ENCODE measurements at regions not wholly inside any gene's neighbourhood (a gene's known extent, or its start where the extent isn't known, plus 50 kb on each side); places are given as distances from the start of the nearest gene placed in this dataset.
"Not testable (repeated sequence)": the region's sequence is repeated elsewhere in the genome, so short reads cannot be mapped to it uniquely, and the experiment has no call there.

DNA sequence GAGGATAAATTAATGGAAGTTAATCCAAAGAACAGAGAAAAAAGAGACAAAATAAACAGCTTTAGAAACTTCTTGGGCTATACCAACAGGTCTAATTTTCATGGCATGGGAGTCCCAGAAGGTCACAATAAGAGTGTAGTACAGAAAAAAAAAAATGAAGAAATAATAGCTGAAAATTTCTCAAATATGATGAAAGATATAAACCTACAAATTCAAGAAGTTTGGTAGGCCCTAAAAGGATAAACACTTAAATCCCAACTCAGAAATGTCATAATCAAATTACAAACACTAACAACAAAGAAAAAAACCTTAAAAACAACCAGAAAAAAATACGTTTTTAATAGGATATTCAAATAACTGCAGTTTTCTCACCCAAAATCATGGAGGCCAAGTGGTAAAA, 229.3 kb upstream of the ZEB2 start:
- DNase-seq (ENCODE audit: low read depth) = no peak

DNA sequence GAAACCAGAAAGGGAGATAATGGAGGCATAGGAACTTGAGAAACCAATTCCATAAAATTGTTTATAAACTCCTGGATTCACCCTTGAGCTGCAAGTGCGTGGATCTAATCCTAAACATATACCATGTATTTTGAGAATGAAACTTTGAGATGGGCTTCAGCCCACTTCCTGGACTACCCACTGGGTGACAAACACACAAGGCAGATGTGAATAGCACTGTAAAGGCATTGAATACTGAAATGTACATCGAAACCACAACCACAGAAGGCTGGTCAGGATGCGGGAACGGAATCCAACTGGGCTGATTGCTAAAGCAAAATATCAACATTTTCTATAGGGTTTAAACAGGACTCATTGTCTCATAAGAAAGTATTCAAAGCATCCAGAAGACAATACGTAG, 228.5 kb upstream of the ZEB2 start:
- DNase-seq (ENCODE audit: low read depth) = no peak

DNA sequence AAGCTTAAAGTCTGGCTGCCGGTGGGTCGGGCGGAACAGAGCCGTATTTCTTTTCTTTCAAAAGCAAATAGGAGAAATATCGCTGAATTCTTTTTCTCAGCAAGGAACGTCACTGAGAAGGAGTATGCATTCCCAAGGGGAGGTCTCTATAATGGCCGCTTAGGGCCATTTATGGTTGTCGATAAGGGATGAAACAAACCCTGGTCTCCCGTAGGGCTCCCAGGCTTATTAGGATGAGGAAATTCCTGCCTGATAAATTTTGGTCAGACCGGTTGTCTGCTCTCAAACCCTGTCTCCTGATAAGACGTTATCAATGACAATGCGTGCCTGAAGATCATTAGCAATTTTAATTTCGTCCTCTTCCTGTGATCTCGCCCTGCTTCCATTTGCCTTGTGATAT, 227.7 kb upstream of the ZEB2 start:
- no peak for DNase-seq (ENCODE audit: low read depth)

DNA sequence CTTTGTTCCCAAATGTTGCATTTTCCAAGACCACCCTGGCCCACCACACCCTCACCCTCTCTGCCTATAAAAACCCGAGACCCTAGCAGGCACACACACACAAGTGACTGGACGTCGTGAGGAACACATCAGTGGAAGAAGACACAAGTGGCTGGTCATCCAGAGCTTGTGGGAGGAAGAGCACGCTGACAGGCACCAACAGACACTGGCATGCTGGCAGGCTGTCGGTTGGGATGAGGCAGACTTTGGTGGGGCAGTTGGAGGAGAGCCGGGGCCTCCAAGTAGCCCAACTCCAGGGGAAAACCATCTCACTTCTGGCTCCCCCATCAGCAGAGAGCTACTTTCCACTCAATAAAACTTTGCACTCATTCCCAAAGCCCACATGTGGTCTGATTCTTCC, 225.5 kb upstream of the ZEB2 start:
- no peak for DNase-seq (ENCODE audit: low read depth)

DNA sequence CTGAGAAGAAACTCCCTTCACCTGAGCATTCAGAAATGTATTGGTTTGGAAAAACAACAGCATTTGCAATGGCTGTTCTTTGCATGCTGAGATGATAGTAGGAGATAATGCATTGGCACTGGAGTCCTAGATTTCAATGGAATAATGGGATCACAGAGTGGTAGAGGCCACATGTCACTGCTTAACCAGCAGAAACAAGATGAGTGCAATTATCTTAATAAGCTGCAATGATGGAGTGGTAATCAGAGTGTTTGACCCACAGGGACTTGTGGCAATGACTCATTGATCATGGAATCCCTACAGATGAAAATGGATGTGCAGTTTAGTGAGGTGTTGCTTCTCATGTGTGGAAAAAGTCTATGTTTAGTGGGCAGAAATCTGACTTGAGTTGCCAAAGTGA, 218.8 kb upstream of the ZEB2 start:
- DNase-seq (ENCODE audit: low read depth) = peak; percentile 3

DNA sequence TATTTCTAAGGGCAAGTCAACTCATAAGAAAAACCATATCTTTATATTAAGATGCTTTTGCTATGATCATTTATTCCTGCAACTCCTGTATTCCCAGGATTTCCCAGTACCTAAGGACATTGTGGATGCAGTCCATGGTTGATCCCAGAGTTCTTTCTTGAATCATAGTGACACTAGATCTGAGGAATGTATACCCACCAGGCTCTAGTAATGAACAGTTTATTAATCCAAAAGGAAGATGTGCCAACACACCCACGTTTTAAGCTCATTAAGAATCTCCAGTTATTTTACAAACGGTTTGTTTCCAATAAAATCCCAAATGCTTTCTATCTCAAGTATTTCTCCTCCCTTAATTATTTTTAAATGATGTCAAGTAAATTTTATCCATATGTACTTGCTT, 210.8 kb upstream of the ZEB2 start:
- no peak for DNase-seq (ENCODE audit: low read depth)

DNA sequence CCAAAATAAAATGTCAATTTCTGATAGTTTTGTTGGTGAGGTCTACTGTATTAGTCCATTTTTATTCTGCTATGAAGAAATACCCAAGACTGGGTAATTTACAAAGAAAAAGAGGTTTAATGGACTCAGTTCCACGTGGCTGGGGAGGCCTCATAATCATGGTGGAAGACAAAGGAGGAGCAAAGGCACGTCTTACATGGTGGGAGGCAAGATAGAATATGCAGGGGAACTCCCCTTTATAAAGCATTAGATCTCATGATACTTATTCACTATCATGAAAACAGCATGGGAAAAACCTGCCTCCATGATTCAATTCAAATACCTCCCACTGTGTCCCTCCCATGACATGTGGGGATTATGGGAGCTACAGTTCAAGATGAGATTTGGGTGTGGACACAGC, 204.5 kb upstream of the ZEB2 start:
- not testable (repeated sequence) for DNase-seq (ENCODE audit: low read depth)

DNA sequence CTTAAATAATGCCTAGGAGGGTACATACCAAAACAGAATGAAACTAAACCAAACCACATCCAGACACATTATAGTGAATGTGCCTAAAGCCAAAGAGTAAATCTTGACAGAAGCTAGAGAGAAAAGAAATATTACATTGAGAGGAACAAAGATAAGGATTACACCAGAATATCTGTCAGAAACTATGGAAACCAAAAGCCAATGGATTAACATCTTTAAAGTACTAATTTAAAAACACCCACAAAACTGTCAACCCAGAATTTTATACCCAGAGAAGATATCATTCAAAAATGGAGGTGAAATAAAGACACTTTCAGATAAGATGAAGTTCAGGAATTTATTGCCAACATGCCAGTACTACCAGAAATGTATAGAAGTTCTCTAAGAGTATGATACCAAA, 198.5 kb upstream of the ZEB2 start:
- DNase-seq (ENCODE audit: low read depth) = no peak

DNA sequence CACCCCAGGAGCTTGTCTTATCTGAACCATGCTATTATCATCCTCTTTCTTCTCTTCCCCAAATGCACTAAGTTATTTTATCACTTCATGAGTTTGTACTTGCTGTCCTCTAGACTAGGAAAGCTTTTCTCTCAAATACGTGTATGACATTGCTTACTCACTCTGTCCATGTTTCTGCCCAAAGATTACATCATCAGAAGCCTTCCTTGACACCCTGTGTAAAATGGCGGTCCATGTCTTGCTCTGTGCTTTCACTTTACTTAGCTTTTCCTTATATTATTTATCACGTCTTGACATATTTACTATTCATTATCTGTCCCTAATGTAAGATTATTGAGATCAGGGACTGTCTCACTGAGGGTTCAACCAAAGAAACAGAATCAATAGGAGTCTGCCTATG, 196.1 kb upstream of the ZEB2 start:
- no peak for DNase-seq (ENCODE audit: low read depth)

DNA sequence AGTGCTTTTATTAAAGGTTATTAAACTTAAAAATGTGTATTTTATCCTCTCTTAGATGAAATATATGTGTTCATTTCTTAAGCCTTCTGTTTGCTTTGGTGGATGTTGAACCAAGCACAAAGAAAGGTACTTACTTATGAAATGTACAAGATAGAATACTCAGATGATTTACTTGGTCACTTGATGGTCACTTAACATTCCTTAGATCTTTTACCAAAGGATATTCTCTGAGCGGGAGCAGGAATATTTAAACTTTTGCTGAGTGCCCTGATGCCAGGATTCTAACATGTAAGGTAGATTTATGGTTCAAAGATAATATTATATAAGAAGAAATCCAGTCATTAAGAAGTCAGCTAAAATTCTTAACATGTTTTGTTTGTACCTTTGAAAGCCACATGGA, 193.5 kb upstream of the ZEB2 start:
- no peak for DNase-seq (ENCODE audit: low read depth)

DNA sequence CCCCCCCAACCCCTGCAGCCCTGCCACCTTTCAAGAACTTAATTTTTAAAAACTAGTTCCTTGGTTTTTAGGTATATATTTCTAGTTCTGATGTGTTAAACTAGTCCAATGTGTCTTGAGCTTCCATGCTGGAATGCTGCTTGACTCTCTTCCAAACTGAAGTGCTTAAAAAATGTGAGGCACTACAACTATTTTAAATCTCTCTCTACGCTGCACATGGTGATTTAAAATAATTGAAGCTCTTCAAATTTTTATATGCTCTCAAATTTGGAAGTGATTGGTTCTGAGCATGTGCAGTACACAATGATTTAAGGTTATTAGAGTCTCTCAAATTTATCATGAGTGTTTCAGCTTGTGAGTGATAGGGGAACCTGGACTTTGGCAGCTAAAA, 192.6 kb upstream of the ZEB2 start:
- DNase-seq (ENCODE audit: low read depth) = no peak

DNA sequence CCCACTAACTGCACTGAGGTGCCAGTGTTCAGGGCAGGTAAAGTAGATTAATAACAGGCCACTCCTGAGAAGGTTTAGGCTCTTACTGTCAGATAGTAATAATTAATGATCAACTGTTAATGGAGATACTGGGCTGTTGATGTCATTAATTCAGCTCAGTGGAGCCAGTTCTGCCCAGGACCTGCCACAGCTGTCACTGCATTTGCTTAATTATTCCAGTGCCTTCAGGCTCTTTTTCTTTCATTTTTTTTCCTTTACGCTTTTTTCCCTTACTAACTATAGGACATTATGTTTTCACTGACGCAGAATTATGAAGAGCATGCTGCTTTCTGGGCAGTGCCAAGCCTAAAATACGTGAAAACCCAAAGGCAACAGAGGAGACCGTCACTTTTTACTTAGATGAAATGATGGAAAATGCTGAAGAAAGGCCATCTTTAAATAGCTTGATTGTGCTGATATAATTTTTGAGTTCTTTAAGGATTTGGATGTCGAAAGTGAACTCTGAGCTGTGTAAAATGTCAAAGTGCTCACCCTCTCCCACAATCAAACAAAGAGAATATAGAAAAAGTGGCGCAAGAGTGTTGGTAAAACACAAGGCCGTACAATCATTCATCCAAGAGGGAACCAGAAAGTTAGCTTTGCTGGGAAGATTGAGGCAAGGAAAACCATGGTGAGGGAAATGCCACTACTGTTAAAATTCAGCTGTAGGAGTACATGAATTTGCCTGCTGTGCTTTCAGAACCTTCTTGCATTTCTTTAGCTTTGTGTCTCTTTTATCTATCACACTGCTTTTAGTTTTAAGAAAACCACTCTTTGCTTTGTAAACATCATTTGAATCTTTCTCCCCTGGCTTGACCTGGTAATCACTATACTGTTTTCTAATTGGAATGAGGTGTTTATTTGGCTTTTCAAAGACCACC, 192.0 kb upstream of the ZEB2 start:
- no peak for DNase-seq (ENCODE audit: low read depth)

DNA sequence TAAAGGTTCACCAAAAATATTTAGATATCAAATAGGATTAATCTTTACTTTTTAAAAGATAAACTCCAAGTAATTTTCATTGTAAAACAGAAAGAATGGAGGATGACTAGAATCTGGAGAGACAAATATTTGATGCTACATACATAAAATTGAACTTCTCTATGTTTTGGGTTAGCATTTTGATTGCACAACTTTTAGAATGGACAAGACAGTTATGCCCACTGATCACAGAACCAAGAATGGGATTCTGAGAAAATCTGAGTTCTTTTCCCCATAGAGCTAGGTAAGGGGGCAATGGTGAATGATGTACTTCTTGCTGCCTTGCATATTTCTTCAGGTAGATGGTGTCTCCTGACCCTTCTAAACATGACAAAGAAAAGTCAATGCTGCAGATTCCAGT, 191.2 kb upstream of the ZEB2 start:
- no peak for DNase-seq (ENCODE audit: low read depth)

DNA sequence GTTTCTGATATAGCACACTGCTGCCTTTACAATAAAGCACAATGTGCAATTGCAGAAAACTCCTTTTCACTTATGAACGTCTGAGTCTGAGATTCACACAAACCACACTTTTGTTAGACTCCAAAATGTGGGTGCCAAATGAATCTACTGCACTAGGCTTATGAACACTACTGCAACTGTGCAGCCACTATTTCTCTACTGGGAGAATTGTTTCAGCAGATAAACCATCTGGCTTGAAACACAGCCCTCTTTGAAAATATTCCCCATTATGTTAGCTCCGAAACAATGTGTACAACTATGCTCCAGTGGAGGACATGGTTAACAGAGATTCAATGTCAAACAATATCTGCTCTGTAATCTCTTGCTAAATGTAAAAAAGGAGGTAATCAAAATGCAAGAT, 188.7 kb upstream of the ZEB2 start:
- DNase-seq (ENCODE audit: low read depth) = no peak

DNA sequence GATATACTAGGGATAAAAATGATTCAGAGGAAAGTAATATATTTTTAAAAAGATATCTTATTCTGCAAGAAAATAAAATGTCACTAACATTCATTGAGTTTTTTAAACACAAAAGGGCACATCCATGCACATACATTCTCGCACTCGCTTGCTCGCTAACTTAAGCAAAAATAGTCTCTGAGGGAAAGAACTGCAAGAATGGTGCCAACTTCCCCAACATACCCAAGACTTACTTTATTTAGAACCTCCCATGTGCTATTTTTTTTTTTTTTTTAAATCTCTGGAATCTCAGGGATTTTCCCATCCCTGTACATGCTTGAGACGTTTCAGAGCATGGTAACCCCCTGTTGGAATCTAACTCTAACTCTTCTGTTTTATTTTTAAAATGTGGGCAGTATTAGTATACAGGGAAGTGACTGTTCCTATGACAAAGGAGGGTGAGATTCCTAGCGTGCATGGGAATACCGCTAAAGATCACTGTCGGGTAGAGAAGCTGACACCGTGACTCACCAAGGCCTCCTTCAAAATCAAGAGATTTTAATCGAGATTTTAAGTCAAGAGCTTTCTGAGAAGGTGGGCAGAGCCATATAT, 187.9 kb upstream of the ZEB2 start:
- DNase-seq (ENCODE audit: low read depth) = no peak

DNA sequence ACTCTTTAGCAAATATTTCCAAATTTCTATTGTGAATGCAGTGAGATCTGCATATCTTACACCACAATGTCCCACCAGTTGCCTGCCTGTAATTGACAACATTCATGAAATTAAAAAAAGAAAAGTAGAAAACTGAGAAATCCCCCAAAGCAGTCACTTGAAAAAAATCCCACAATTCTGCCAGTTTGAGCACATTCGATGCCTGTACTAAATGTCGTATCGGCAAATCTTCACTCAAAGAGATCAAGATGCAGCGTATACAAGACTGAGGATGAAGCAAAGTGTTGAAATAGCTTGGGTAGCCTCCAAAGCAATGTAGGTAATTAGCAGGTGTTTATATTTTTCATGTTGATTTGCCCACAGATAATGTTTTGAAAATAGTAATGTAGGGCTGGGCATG, 186.7 kb upstream of the ZEB2 start:
- DNase-seq (ENCODE audit: low read depth) = no peak

DNA sequence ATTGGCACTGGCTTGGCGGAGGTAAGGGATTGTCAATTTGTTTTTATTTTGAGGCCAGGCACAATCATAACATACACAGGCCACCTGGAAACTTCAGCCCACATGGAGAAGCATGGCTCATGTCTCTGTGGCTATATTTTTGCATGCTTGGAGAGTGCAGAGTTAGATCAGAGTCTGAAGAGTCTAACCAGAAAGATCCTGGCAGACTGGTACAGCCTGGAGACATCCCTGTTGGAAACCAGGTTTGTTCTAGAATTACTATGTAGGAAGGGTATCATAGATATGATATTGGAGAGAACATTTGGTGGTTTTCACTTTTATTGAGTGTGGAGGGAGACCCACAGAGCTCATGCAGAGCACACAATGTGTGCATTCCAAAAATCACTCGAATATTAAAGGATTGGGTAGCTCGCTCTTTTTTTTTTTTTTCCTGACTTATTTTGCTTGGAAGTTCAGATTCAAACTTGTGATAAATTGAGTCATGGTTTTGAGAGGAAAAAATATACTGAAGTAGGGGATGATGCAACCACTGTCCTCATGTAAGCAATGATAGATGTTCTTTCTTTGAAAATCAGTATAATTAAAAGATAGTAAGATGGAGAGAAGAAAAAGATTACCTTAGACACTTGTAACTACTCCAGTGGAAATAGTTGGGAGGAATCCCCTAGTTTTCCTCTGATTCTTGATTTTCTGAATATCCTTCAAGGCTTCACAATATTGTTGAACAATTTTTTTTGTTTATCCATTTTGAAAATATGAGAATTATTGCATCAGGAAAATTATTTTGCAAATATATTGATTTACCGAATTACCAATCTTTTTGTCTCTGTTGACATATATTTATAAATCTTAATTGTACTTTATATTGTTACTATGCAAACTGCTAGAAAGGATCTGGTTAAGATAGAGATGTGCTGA, 185.7 kb upstream of the ZEB2 start:
- DNase-seq (ENCODE audit: low read depth) = peak; percentile 17

DNA sequence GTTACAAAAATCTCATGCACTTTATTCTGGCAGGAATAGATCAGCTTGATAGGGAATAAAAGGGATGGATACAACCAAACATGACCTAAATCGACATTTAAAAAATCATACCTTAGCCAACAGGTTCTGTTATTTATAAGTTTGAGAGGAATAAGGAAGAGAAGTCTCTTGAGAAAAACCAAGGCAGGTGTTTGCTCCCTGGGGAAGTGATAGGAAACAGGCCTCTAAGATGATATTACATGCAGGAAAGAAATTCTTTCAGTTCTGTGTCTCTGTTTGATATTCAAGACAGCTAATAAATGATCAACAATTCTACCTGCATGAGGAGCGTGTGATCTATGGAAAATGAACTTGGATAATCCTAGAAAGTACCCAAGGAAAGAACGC, 184.8 kb upstream of the ZEB2 start:
- no peak for DNase-seq (ENCODE audit: low read depth)

DNA sequence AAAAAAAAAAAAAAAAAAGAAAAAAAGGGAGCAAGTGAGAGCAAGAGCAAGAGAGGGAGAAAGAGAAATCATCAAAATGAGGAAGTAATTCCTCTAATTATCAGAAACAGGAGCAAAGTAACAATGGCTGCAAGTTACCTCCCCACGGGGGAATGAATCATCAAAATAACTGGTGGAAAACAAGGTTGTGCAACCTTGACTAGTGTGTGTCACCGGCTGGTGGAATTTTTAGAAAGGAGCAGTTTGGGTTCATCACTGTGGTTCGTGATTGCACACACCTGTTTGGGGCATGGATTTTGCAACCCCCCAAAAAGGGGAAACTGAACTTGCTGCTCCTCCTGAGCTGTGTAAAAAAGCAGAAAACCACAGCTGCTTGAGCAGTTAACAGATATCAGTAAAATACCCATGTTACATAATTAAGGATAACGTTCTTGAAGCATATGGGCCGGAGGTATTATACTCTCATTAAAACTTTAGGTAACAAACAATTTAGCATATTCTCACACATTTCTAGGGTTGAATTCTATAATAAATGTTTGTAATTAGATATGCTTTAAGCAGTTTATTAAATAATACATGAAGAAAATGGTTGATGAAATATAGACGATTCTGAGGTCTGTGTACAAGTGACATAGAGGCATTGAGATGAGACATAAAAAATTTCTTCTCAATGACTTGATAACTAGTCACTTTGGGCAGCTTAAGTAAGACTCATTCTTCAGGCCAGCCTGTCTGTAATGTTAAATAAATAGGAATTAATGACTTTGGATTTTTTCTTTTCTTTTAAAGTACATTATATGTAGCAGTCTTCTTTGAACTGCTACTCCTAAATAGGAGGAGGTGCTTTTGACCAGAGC, 184.2 kb upstream of the ZEB2 start:
- peak; percentile 81 for DNase-seq (ENCODE audit: low read depth)

DNA sequence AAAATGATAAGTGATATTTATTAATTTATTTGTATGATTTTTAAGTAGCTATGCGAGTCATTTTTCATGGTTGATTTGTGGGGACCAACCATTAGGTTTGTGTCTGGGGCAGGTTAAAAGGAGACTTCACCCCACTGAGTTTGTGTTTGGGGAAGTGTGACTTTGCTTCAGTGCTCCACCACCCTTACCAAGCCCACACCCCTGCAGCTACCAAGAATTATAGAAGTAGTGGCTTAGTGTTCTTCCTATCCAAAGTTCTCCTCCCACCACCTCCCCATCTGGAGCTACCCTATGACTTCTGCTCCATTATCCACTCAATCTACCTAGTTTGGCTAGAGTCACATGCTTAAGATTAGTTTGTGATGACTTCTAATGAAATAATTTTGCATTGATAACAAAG, 182.1 kb upstream of the ZEB2 start:
- no peak for DNase-seq (ENCODE audit: low read depth)

DNA sequence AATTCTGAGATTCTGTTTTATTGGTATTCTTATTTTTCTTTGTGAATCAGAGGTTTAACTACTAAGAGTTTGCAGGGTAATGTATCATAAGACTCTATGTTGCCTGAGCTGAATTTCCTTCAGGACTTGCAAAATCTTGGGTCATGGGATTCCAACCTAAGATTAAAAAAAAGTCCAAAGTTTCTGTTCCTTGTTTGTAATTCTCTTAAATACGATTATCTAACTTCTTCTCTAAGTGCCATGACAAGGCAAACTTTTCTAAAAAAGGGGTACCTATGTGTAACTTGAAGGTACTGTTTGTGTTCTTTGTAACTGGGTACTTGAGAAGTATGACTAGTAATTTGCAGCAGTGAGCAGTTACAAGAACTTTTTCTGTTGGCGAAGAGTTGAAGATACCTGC, 181.3 kb upstream of the ZEB2 start:
- DNase-seq (ENCODE audit: low read depth) = no peak

DNA sequence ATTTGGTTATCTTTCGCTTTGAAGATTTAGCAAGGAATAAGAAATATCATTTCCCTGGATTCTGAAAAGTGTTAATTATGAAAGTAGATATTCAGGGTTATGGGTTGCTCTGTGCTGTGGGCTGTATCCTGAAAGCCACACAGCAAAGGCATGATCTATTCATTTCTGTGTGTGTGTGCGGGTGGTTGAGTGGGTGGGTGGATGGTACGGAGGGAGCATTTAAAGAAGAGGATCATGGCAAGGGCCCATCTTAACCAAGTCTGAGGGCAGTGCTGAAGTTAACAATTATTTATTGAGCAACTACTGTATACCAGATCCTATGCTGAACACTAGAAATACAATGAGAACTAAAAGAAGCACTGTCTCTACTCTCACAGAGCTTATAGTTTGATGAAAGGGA, 178.2 kb upstream of the ZEB2 start:
- DNase-seq (ENCODE audit: low read depth) = no peak

Measured in LHCN-M2 (cell line).